ENCODE measurements at regions not wholly inside any gene's neighbourhood (a gene's known extent, or its start where the extent isn't known, plus 50 kb on each side); places are given as distances from the start of the nearest gene placed in this dataset.
"Not testable (repeated sequence)": the region's sequence is repeated elsewhere in the genome, so short reads cannot be mapped to it uniquely, and the experiment has no call there.

DNA sequence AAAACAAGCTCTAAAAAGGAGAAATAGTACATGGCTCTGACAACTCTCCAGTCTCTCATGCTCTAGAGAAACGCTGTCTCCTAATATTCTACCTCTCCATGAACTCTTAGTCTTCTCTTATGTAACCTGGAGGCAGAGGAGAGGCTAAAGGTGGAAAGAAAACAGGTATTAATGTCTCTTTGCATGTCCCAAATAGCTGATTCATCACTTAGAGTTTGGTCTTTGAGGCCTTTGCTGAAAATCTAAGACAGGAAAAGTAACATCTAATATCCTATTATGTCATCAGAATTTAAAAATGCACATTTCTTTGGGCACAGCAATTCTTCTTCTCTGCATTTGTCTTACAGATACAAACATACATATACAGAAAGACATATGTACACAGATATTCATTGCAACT, 127.2 kb downstream of the DHRS2 start:
- no peak for DNase-seq

DNA sequence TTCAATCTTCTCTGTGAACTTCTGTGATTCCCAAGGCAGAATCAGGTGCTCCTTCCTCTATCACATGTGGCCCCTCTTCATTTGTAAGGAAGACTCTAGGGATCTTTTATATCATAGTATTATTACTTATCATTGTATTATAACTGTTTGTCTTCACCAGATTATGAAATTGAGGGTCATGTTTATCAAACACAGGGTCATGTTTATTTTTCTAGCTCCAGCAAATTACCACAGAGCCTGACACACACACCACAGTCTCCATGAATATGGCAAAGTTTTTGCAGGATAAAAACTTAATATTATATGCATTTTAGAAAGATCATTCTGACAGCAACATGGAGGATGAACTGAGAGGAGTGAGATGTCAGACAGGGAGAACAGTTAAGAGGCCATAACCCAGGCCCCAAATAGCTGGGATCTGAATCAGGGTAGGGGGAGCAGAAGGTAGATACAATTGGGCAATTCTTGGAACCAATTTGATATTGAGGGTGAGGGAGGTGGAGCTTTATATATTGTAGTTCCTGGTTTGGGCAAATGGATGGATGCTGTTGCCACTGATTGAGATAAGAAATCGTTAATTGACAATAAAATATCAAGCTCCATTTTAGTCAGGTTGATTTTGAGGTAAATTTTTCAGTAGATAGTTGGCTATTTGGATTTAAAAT, 130.7 kb downstream of the DHRS2 start:
- no peak for DNase-seq

DNA sequence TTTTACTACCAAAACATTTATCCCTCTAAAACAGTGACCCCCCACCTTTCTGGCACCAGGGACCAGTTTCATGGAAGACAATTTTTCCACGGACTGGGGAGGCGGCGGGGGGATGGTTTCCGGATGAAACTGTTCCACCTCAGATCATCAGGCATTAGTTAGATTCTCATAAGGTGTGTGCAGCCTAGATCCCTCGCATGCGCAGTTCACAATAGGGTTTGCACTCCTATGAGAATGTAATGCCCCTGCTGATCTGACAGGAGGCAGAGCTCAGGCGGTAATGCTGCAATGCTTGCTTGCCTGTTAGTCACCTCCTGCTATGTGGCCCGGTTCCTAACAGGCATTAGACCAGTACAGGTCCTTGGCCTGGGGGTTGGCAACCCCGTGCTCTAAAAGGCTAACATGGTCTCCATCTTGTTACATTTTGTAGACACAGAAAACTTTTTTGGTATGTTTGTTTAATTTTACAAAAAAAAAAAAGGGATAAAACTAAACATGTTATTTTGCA, 133.1 kb downstream of the DHRS2 start:
- not testable (repeated sequence) for DNase-seq

DNA sequence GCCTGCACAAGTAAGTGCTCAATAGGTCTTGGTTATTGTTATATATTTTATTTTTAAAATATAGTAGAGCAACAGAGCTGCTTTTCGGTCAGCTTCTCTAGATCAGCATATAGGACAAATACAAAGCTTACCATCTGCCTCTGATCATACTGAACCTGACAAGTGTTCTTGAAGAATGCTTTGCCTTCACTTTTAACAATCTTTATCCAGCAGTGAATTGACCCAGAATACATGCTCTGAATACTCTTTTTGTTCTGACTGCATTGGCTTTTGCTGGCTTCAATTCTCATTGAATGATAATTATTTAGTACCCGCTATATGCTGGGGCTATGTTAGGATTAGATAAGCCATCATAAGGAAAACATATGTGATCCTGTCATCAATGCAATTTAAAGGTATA, 137.8 kb downstream of the DHRS2 start:
- DNase-seq: no peak

DNA sequence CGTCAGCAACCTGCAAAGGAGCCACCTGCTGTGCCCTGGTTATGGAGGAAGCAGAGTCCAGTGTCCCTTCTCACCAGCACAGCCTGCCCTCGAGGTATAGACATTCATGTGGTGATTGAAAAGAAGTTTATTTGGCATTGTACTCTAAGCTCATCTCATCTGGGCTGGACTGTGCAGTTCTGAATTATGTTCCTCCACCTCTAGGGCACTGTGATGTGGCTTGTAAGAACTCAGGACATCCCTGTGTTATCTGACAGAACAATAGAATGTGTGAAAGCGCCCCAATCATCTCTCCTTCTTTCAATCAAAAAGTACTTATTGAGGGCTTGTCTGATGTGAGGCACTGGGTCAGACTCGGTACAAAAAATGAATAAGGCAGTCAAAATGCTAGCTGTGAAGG, 140.1 kb downstream of the DHRS2 start:
- DNase-seq: no peak

DNA sequence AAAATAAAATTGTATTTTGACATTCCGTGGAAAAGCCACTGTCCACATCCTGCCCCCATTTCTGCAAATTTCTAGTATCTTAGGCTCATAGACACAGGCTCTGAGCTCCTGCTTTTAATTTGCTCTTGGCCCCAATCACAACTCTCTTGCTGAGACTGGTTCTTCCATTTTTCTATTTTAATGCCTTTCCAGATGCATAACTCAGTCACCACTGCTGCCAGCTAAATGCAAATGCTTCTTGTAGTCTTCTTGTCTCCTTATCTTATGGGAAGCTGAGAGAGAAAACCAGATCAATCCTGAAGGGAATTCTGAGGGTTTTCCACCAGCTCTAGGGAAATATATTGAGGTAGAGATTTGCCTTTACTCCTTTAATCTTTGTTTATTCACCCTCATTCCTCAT, 149.0 kb downstream of the DHRS2 start:
- no peak for DNase-seq

DNA sequence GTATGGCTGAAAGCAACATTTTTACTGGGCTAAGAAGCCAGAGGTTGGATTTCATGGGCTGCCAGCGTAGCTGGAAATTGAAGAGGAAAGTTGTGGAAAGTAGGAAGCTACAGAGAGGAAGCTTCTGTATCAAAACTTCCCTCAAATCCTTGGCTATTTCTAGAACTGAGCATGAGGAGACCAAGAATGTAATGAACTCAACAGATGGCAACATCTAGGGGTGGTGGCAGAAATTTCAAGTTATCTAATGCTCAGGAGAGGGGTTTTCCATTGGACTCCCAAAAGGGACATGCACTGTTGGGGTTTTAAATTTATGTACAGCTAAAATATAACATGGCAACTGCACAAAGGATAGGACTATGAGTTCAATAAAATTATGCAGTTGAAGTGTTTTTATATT, 151.3 kb downstream of the DHRS2 start:
- no peak for DNase-seq

DNA sequence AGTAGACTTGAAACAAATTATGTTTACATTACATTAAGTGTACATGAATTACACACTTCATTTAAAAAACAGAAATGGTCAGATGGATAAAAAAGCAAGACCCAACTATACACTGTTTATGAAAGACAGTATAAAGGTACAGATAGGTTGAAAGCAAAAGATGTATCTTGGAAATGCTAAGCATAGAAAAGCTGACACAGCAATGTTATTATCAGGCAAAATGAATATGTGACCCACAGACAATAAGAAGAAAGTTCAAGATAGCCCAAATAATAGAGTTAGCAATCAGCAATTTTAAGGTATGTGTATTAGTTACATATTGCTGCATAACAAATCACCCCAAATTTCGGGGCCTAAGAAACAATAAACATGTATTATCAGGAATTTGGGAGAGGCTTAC, 153.5 kb downstream of the DHRS2 start:
- no peak for DNase-seq

DNA sequence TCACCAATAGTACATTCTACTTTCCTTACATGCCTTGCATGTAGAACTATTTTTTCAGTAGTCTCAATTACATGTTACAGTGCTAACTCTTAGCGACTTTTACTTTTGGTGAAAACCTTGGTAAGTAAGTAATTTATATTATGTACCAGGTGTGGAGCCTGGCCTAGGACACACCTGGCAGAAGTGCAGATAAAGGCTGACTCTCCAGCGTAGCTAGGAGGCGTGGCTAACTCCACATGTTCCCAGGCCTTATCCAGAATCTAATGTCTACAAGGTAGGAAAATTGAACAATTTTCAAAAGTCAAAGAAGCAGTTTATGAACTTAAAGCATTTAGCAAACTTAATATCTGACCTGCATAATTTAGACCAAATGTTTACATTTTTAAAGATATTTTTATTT, 157.4 kb downstream of the DHRS2 start:
- no peak for DNase-seq

DNA sequence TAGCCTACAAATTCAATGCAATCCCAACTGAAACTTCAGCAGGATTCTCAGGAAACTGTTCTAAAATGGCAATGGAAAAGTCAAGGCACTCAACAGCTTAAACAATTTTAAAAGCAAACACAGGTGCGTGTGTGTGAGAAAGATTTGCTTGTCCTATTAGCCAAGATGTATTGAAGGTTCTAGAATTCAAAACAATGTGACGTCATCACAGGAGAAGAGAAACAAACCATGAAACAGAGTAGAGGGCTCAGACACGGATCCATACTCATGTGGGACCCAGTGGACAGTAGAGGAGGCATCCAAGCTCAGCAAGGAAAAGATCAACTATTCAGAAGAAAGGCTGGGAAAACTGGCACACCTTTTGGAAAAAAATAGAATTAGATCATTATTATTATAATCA, 152.8 kb upstream of the DHRS4 start:
- no peak for DNase-seq

DNA sequence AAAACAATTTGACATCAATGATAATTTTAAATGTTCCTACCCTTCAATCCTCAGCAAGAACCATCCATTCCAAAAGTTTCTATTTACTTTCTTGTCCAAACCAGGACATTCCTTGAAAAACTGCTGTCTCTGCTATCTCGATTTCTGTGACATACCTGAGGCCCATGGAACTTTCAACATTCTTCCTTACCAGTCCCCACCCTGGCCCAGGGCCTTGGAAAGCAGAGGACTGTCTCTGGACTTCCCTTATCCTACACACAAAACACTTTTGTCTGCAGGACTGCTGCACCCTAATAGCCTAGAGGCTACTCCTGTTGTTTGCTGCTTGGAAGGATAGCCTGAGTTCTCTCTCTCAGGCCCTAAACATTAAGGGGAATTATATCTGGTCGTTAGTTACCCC, 151.8 kb upstream of the DHRS4 start:
- no peak for DNase-seq

DNA sequence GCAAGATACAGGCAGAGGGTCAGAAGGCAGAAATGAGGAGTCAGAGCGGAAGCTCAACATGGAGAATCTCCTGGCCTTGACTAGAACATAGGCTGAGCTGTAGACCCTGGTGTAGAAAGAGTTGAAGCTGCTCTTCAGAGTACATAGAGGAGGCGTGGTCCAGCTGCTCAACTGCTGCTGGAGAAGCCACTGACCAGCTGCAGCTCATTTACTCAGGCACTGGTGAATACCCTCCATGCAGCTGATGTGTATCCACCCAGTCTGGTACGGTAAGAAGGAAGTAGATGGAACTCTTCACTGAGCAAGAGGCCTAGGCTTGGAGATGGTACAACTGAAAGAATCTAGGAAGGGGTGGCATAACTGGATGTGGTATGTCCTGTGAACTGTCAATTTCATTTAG, 148.8 kb upstream of the DHRS4 start:
- DNase-seq: no peak

DNA sequence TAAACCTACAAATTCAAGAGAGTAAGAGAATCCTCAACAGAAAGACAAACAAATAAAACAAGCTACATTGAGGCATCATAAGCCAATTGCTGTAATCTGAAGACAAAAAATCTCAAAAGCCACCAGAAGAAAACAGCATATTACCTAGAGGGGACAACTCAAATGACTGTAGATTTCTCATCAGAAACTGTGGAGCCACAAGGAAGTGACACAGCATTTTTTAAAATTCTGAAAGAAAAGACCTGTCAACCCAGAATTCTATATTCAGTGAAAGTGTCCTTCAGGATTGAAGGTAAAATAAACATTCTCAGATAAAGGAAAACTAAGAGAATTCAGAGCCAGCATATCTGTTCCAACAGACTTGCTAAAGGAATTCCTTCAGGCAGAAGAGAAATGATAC, 147.8 kb upstream of the DHRS4 start:
- no peak for DNase-seq

DNA sequence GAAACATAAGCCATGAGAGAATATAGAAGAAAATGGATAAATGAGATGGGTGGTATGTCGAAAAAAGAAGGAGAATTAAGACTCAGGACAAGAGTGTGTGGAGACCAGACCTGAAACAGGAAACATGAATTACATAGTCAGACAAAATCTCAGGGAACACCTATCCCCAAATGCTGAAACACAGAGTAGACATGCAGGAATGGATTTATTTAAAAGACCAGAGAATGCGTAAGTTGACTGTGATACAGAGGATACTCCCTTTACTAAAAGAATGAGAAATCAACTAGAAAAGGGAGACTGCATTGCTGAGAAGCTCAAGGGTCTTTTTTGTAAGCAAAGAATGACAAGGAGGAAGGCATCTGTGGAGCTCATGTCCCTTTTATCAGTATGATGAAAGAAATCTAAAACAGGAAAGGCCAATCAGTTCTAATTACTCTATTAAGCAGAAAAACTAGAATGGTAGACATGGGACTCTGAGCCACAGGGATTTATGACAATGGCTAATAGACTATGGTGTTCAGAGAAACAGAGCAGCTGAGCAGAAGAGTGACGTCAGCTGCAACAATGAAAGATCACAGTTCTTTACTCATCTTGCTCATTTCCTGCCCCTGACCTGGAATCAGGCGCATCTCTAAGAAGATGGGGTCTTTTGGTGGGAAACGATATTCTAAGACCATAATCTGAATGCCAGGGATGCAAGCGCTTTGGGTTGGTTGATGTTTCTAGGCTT, 138.9 kb upstream of the DHRS4 start:
- no peak for DNase-seq

DNA sequence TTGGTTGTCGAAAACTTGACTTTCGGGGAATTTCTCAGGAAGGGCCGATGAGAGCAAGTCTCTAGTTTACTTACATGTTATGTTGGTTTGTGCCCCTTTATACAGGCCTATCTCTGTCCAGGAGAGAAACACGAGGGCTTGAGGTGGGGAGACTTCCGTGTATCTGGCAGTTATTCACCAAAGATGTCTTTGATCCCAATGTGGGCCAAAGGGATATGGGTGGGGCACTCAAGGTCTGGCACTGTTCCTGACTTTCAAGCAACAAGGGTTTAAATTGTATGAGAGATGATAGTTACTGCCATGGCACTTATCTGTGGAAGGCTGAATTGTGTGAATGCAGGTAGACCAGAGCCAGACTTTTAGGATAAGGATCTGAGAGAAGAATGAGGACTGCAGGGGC, 137.2 kb upstream of the DHRS4 start:
- no peak for DNase-seq

DNA sequence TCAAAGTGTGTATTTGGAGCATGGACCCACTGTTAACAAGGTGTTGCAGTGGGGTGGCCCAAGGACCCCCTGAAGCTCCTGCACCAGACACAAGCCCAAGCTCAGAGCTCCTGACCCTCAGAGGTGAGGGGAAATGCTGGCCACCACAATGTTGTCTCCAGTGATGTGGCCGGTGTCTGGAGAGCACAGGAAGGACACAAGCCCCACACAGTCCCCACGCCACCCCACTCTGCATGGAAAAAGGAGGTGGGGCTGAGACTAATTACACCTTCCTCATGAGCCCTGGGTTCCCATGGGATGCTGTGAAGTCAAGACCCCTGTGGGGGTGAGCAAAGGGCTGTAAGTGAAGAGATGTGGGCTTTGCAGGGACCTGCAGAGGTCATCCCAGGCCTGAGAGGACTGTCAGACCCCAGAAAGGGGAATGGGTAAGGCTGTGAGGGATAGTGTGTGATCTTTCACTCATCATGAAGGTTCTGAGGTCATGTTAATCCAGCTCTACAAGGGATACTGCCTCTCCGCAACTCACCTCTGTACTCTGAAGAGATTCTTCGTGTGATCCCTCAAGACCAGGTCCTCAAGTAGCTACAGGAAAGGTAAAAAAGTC, 136.3 kb upstream of the DHRS4 start:
- no peak for DNase-seq

DNA sequence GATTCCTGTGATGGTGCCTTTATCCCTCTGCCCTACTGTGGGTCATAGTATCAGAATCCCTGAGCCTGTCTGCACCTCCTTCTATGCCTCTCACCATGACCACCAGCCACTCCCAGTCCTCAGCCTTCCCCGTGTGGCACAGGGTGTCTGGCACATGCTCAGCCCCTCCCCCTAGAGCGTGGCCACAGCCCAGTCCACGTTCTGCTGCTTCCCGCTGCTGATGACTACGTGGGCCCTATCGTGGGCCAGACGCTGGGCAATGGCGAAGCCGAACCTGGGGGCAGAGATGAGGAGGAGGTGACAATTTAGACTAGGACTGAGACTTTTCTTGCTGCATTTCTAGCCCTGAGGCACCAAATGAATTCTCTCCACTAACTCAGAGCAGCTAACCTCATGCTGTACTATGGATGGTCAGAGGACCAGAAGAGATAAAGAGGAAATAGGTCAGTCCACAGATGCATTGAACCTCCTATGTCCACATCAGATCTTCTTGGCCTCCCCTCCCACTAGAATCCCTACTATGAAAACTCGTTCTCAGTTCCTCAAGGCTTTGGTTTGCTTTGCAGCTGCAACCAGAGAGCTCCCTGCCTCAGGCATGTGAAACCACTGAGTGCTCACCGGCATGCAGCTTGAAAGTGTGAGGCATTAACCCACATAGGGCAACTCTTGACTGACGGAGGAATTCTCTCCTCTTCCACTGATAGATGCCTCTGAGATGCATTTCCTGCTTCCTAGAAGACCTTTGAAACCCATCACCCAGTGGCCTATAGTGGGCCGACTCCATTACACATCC, 126.3 kb upstream of the DHRS4 start:
- no peak for DNase-seq

DNA sequence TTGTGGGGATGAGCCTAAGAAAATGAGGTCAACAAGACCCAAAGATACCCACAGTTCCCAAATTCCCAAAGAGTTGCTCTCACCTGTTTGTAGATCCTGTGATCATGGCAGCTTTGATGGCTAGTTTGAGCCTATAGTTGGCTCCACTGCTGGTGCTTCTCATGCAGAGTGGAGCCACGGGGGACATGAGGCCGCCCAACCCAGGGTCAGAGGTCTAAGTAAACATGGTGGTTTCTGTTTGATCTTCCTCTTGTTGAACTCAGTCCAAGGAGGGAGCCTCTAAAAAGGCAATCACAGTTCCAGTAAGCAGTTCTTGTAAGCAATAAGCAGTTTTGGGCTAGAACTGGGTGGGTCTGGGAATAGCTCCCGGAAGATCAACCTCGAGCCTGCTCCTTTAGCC, 125.6 kb upstream of the DHRS4 start:
- DNase-seq: no peak

DNA sequence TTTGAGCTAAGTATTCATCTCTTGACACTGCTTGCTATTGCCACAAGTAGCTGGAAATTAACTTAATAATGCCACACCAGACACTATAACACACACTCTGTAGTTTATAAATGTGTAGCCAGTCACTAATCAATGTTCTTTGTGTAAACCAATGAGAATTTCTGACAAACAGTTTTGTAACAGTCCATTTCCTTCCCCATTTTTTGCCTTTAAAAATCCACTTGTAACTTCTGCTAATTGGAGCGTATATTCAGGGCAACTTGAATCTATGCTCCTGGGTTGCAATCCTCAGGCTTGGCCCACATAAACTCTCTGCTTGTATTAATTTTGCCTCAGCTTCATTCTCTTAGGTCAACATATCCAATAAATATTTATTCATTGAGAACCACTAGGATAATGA, 125.0 kb upstream of the DHRS4 start:
- no peak for DNase-seq

DNA sequence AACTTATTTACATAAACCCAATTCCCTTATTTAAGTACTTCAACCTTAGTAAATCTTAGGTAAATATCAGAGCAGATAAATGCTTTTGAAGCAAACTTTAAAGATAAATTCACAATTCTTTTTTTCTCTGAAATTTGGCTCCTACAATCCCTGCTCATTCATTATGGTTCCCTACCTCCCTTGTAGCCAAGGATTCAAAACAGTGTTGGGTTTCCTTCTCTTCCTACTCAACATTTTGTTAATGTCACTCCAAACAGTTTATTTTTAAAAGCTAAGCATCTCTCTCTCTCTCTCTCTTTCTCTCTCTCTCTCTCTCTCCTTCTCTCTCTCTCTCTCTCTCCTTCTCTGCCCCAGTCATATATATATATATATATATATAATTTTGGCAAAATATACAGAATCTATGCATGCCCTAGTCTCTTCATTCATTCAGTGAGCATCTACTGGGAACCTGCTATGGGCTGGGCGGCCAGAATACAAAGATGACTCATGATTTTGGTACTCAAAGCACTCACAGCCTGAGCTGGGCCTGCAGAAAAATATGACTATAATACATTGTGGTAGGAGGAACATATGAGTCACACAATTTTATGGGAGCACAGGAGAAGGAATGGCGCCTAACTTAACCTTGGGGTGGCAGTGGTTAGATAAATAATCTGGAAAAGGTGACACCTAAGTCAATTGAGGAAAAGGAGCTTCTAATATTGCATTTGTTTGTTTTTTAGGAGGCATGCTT, 123.7 kb upstream of the DHRS4 start:
- DNase-seq: no peak

DNA sequence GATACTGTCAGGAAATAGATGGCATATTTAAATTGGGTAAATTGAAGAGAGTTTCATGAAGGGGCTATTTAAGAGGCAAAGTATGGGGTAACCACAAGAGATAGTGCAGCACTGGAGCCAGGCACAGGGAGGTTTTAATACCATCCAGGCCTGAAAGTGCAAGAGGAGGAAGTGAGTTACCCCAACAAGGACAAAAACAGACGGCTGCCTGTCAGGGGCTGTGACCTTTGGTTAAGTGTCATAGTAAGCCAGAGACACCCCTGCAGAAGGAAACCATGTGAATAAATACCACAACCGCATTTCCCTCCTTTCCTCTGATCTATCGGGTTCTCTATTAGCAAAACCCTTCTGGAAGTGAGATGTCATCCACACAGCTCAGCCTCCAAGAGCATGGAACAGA, 122.0 kb upstream of the DHRS4 start:
- DNase-seq: no peak

DNA sequence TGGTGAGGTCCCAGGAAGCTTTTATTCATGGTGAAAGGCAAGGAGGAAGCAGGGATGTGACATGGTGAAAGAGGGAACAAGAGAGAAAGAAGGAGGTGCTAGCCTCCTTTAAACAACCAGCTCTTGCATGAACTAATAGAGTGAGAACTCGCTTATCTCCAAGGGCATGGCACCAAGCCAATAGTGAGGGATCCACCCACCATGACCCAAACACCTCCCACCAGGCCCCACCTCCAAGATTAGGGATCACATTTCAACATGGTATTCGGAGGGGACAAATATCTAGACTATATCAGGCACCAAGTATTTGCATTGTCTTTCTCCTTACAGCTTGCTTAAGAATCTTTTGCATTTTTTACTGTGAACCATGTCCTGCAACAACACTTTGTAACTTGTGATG, 91.9 kb upstream of the DHRS4 start:
- no peak for DNase-seq

DNA sequence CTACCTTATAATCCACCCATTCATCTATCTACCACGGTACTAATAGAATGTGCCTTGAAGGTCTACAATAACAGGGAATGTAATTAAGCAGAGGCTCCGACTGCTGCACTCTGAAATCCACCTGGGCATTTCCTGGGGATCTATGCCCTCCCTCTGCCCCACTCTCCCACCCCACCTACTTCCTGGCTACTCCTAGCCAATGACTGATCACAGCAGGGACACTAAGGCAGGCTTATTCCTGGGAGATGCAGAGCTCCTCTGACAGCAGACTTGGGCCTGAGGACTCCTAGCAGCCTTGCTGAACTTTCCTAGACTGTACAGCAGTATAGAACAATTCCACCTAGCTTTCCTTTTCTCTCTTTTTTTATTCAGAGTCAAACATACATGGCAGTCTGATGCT, 91.1 kb upstream of the DHRS4 start:
- DNase-seq: no peak

All from NCI-H1694 treated with DMSO at 0.1 percent for 48 hours (cell line).